GM23248 (cell line): ENCODE measurements at regions not wholly inside any gene's neighbourhood (a gene's known extent, or its start where the extent isn't known, plus 50 kb on each side); places are given as distances from the start of the nearest gene placed in this dataset.
"Not testable (repeated sequence)": the region's sequence is repeated elsewhere in the genome, so short reads cannot be mapped to it uniquely, and the experiment has no call there.

ENCODE experiments used
- EZH2 ChIP-seq: fragments of 200-600 bp; sonication (generic); IDR thresholded peaks from 2 replicates; pipeline ENCODE4 v1.6.1; 2018; ENCODE audit warnings: antibody characterized with exemption, mild to moderate bottlenecking; ENCODE audit not compliant: insufficient read depth, poor library complexity, severe bottlenecking
- EZH2phosphoT487 ChIP-seq: fragments of 200-600 bp; sonication (generic); IDR thresholded peaks from 2 replicates; pipeline ENCODE4 v1.6.1; 2018; ENCODE audit warnings: antibody characterized with exemption, moderate library complexity, mild to moderate bottlenecking, low read depth; ENCODE audit not compliant: insufficient read depth

DNA sequence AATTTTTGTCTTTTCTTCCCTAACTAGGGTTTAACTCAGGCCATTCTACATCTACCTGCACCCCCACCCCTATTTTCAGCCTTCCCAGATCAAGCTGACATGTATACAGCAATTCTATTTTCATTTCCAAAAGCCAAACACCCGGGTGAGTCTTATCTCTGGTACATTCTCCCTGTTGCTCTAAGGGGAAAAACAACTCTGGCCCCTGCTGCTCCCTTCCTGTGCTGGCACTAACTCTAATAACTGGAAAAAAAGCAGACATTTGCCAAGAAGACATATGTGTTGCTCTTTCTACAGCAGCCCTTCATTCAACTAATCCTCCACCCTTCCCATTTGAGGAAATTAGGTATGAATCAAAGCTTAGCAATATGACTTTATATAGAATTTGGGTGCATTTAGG, 427.8 kb upstream of the CDH11 start:
- not testable (repeated sequence) for TF ChIP-seq EZH2, EZH2phosphoT487
